ENCODE measurements at regions not wholly inside any gene's neighbourhood (a gene's known extent, or its start where the extent isn't known, plus 50 kb on each side); places are given as distances from the start of the nearest gene placed in this dataset.

GRCh38 chr5:98635656-98636055, 137.8 kb upstream of the RGMB start:
- TF ChIP-seq CTCF (IDR thresholded peaks at IDR 0.05; ENCODE audit: low read depth, low read length) = no peak
- no peak for DNase-seq (ENCODE audit: extremely low read depth, low read depth)

GRCh38 chr5:98637116-98637515, 136.3 kb upstream of the RGMB start:
- DNase-seq (ENCODE audit: extremely low read depth, low read depth) = no peak
- TF ChIP-seq CTCF (IDR thresholded peaks at IDR 0.05; ENCODE audit: low read depth, low read length) = no peak

GRCh38 chr5:98637557-98637956, 135.9 kb upstream of the RGMB start:
- no peak for DNase-seq (ENCODE audit: extremely low read depth, low read depth)
- TF ChIP-seq CTCF (IDR thresholded peaks at IDR 0.05; ENCODE audit: low read depth, low read length) = no peak

GRCh38 chr5:98638111-98638510, 135.4 kb upstream of the RGMB start:
- DNase-seq (ENCODE audit: extremely low read depth, low read depth) = no peak
- TF ChIP-seq CTCF (IDR thresholded peaks at IDR 0.05; ENCODE audit: low read depth, low read length) = no peak

DNA sequence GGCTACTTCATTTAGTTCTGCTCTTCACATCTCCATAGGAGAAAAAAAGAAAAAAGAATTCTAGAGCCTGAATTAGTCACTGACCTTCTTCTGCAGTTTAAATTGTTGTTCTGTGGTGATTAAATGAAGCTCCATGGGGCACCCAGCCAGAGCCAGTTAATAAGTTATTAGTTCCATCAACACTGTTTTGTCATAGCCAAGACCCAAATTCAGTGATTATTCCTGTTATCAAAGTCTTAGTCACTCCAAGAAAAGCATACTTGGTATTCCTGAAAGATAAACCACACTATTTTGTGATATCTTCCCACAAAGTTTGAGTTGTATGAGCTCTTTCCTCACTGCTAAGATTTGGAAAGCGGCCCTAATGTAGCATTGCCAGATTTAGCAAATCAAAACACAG, 134.8 kb upstream of the RGMB start:
- no peak for TF ChIP-seq CTCF (IDR thresholded peaks at IDR 0.05; ENCODE audit: low read depth, low read length)
- DNase-seq (ENCODE audit: extremely low read depth, low read depth) = peak; percentile 34

- DNase-seq (ENCODE audit: extremely low read depth, low read depth) = no peak
- TF ChIP-seq CTCF (IDR thresholded peaks at IDR 0.05; ENCODE audit: low read depth, low read length) = no peak
These were observed 134.2 kb upstream of the RGMB start for GRCh38 chr5:98639274-98639673.

- TF ChIP-seq CTCF (IDR thresholded peaks at IDR 0.05; ENCODE audit: low read depth, low read length) = no peak
- DNase-seq (ENCODE audit: extremely low read depth, low read depth) = no peak
These were observed 131.8 kb upstream of the RGMB start for GRCh38 chr5:98641671-98642070.

Measured in AG09319 (cell line).